ENCODE measurements at regions not wholly inside any gene's neighbourhood (a gene's known extent, or its start where the extent isn't known, plus 50 kb on each side); places are given as distances from the start of the nearest gene placed in this dataset.

- TF ChIP-seq, protein P1, sequence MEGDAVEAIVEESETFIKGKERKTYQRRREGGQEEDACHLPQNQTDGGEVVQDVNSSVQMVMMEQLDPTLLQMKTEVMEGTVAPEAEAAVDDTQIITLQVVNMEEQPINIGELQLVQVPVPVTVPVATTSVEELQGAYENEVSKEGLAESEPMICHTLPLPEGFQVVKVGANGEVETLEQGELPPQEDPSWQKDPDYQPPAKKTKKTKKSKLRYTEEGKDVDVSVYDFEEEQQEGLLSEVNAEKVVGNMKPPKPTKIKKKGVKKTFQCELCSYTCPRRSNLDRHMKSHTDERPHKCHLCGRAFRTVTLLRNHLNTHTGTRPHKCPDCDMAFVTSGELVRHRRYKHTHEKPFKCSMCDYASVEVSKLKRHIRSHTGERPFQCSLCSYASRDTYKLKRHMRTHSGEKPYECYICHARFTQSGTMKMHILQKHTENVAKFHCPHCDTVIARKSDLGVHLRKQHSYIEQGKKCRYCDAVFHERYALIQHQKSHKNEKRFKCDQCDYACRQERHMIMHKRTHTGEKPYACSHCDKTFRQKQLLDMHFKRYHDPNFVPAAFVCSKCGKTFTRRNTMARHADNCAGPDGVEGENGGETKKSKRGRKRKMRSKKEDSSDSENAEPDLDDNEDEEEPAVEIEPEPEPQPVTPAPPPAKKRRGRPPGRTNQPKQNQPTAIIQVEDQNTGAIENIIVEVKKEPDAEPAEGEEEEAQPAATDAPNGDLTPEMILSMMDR (tag by site-specific recombination; IDR thresholded peaks at IDR 0.05) = no peak
- TF ChIP-seq ELK4 (IDR thresholded peaks at IDR 0.05; ENCODE audit: borderline replicate concordance, low read depth, low read length) (no peak), YY1 (tag by site-specific recombination; IDR thresholded peaks at IDR 0.05) (no peak), GLI4 (tag by site-specific recombination; IDR thresholded peaks at IDR 0.05) (no peak), ZNF133 (tag by site-specific recombination; IDR thresholded peaks at IDR 0.05) (no peak), ZBTB7A (tag by site-specific recombination; IDR thresholded peaks at IDR 0.05; ENCODE audit: low read depth) (no peak), ZNF549 (tag by site-specific recombination; IDR thresholded peaks at IDR 0.05) (no peak), ZFP3 (tag by site-specific recombination; IDR thresholded peaks at IDR 0.05; ENCODE audit: low read depth) (no peak), ZNF140 (tag by site-specific recombination; IDR thresholded peaks at IDR 0.05) (no peak), ZNF621 (tag by site-specific recombination; IDR thresholded peaks at IDR 0.05) (no peak), ZBTB20 (tag by site-specific recombination; IDR thresholded peaks at IDR 0.05) (no peak)
- TF ChIP-seq, protein P2, sequence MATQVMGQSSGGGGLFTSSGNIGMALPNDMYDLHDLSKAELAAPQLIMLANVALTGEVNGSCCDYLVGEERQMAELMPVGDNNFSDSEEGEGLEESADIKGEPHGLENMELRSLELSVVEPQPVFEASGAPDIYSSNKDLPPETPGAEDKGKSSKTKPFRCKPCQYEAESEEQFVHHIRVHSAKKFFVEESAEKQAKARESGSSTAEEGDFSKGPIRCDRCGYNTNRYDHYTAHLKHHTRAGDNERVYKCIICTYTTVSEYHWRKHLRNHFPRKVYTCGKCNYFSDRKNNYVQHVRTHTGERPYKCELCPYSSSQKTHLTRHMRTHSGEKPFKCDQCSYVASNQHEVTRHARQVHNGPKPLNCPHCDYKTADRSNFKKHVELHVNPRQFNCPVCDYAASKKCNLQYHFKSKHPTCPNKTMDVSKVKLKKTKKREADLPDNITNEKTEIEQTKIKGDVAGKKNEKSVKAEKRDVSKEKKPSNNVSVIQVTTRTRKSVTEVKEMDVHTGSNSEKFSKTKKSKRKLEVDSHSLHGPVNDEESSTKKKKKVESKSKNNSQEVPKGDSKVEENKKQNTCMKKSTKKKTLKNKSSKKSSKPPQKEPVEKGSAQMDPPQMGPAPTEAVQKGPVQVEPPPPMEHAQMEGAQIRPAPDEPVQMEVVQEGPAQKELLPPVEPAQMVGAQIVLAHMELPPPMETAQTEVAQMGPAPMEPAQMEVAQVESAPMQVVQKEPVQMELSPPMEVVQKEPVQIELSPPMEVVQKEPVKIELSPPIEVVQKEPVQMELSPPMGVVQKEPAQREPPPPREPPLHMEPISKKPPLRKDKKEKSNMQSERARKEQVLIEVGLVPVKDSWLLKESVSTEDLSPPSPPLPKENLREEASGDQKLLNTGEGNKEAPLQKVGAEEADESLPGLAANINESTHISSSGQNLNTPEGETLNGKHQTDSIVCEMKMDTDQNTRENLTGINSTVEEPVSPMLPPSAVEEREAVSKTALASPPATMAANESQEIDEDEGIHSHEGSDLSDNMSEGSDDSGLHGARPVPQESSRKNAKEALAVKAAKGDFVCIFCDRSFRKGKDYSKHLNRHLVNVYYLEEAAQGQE (tag by site-specific recombination; IDR thresholded peaks at IDR 0.05) = no peak
- TF ChIP-seq, protein P3, sequence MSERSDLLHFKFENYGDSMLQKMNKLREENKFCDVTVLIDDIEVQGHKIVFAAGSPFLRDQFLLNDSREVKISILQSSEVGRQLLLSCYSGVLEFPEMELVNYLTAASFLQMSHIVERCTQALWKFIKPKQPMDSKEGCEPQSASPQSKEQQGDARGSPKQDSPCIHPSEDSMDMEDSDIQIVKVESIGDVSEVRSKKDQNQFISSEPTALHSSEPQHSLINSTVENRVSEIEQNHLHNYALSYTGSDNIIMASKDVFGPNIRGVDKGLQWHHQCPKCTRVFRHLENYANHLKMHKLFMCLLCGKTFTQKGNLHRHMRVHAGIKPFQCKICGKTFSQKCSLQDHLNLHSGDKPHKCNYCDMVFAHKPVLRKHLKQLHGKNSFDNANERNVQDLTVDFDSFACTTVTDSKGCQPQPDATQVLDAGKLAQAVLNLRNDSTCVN (tag by site-specific recombination; optimal IDR thresholded peaks at IDR 0.05) = no peak
Measured at GRCh38 chr4:187612301-187612700, 383.3 kb upstream of the ZFP42 start.

All from HEK293 (cell line).